GM18498 (cell line): ENCODE measurements at regions not wholly inside any gene's neighbourhood (a gene's known extent, or its start where the extent isn't known, plus 50 kb on each side); places are given as distances from the start of the nearest gene placed in this dataset.

Experiments
- ATAC-seq: cut with Tn5 transposase; IDR thresholded peaks from one replicate; pipeline ENCODE4 v1.9.1; 2021; ENCODE audit warnings: mild to moderate bottlenecking, moderate library complexity; ENCODE audit not compliant: unreplicated experiment

DNA sequence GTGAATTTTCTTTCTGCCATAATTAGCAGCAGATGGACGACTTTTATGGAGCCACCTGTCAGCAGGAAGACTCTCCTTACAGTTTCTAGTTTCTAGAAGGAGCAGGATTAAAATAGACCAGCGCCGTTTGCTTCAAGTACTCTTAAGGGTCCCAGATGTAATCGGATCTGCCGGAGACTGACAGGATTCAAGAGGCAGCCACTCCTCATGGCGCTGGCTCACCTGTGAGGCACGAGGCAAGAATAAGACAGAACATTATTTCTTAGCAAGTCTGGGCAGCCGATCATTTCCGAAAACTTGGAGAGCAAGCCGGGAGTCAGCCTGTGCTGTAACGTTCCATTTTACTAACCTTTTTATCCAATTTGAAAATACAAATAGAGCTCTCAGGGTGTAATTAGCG, 410.4 kb upstream of the RORA start:
- ATAC-seq: no peak

DNA sequence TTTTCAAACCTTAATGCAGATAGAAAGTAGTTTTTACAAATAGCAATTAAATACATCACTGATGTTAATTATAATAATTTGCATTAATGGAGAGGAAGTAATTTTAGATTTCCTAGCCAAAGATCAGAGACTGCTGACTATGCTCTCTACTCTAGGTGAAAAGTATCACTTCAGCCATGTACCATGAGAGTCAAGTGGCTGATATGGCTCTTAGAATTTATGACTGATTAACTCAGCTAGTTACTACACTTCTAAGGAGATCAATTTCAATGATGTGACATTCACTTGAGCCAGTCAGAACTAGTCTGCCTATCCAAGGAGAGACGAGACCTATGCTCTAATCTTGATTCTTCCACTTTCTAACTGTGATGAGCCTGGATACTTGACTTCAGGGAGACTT, 405.7 kb upstream of the RORA start:
- no peak for ATAC-seq

DNA sequence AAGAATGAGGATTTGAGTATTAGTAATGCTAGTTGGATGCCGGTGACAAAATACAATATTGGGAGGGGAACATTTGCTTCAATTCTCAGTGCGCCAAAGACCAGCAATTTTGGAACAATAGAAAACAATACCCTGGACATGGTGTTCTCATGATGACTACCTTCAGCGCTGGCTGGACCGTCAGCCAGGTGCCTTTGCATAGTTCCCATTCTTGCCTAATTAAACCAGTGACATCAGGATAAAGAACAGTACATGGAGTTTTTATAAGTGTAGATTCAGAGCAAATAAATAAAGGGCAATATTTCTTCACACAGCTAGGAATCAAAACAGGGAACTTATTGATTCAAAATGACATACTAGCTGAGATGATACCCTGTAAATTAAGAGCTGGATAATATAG, 404.8 kb upstream of the RORA start:
- ATAC-seq: no peak

DNA sequence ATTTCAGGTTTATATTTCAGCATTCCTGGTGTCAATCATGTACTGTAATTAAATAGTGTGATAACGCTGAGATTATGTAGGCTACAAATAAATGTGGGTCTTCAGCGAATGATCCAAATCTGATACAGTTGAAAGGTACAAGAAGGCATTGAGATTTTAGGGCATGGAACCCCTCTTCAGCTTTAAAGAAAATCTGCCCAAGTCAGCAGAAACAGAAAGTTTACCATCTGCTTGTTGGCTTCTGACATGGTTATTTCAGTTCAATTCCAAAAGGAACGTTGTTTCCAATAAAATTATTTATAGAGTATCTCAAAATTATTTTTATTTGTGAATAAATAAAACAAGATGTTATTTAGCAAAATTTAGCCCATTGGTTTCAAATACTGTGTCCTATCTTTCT, 400.2 kb upstream of the RORA start:
- ATAC-seq: no peak

DNA sequence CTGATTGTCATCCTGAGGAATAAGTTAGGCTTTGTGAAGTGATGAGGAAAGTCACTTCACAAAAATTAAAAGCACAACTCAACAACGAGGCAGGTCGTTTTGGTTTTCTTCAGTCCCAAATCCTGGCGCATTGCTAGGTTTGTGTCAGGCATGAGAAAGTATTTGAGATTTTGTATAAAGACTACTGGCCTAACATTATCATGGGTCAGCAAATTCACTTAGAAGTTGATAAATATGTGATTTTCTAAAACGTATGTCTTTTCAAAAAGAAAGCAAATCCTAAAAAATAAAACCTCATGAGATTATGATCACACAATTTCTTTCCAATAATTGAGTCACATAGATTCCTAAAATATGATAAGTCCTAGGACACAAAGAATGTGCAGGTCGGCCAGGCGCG, 395.8 kb upstream of the RORA start:
- no peak for ATAC-seq

DNA sequence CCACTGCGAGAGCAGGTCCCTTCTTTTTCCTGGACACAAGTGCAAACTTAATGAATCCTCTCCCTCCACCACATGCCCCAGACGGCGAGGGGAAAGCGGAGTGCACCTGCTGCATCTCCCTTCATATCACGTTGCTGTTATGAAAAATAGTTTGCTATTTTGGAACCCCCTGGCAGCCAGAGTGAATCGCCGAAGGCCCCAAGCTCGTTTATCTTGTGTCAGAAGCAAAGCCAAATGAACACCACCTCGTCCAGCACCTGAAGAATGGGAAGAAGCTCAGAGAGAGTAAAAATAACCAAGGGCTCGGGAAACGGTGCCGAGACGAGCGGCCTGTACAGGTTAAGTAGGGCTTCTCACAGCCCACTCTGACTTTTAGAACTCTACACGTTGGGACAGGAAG, 394.6 kb upstream of the RORA start:
- no peak for ATAC-seq

DNA sequence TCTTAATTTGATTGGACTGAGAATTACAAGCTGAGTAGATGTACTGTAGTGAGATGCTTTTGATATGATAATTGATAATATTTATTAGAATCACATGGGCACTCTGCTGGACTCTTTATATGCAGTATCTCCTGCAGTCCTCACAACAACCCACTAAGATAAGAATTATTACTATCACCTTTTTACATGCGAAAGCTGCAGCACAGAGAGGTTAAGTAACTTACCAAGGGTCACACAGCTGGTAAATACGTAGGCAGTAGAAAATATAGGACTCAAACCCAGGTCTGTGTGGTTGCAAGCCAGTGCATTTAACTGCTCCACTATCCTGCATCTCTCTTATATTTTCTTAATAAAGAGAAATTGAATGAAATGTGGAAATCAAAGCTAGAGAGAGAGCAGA, 392.8 kb upstream of the RORA start:
- no peak for ATAC-seq

DNA sequence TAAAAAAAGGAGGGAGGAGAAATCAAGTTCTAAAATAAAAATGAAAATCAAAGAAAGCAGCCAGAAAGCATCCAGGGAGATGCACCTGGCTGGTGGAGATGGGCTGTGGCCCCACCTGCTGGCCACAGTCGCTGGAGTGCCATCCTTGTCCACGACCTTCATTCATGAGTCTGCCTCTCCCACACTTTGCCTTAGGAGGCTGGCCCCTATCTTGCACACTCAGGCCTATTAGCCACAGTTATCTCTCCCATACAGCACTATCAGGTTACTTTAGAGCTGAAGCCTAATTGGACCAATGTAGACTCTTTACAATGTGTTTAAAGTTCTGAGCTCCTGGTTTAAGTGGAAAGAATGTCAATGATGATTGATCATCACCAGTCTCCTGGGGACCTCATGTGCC, 392.0 kb upstream of the RORA start:
- ATAC-seq: no peak

DNA sequence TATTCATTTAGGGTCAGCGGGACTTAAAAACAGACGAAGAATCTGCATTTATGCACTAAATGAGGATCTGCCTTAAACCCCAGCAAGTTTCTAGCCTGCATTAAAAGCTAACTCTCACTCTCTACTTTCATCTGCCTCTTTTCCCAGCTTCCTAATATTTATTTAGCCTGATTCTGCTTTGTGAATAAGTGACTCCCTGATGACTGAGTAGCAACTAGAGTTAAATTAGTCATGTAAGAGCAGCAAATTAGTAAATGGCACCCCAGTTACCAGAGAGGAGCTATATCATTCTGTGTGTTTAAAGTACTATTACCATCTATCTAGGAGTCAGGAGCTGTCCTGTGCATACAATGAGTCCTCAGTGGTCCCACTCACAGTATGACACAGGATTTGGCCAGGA, 391.0 kb upstream of the RORA start:
- no peak for ATAC-seq

DNA sequence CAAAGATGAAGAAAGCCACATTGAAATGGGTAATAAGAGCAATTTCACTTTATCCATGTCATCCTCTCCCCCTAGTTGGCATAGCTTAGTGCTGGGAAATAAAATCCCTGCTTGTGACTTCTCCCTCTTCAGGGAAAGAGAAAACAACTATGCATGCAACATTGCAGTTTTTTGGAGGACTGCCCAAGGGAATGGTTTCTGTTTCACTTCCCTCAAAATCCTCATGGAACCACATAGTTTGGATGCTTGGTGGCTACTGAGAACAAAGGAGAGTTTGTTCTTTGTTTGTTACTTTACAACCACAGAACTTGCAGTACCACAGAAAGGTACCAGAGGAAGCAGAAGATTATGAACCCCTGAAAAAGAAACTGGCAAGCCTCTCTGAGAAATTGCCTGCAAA, 384.6 kb upstream of the RORA start:
- ATAC-seq: no peak

DNA sequence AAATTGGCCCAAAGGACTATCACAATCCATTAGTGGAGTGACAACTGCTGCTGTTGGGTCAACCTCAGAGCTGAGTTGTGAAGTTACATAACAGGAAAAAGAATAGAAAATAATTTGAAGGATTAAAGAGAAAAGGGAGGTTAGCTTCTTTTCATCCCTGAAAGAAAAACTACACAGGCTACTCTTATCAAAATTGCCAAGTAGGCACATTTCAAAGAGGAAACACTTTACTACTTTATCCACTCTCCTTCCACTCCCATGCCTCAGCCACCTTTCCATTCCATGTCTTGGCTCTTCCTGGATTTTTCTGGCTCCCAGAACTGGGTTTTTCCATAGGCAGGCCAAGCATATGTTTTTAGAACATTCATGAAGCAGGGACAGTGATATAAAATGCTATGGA, 384.0 kb upstream of the RORA start:
- no peak for ATAC-seq

DNA sequence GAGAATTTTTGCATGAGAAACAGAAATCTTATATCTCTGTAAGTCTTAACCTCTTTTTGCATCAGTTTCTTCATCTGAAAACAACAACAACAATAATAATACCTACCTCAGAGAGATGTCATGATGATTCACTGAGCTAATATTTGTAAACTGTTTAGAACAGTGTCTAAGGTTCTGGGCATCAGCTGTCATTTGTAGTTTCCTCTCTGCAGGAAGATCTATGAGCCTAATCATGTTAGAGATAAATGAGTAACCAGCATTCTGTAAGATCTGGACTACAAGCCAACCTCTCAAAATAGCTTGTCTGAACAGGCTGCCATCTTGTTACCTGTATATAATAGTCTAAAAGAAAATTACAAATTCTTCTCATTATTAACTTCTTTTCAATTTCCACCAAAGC, 383.0 kb upstream of the RORA start:
- no peak for ATAC-seq

DNA sequence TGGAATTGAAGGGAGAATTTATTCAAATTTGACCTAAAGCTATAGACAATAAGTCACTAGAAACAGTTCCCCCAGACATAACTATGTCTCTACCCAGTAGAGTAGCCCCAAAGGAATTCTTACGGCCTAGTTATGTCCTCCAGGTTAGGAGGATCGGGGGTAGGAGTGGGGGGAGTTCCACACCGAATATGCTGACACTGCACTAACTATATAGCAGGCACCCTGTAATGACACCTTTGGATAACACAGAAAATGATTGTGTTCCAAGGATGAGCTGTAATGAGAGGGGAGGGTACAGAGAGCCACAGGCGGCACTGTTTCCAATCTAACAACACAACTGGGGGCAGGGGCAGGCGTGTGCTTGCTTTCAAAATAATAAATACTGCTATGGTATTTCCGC, 376.2 kb upstream of the RORA start:
- no peak for ATAC-seq

DNA sequence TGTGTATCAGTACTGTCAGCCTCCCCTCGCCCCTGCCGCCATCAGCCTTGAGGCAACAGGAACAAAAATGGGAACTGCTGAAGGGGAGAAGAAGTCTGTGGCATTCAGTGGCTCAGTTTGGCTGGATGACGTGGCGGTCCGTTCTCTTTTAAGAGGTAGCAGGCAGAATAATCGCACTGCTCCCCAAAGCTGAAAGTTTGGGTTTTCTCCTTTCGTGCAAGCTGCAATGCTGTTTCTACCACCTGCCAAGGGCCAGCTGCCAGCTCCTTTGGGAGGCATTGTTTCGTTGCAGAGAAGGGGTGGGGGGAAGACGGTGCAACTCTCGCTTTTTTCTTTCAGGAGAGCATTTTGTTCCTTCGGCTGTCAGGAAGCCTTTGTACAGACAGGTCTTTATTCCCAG, 369.6 kb upstream of the RORA start:
- ATAC-seq: no peak

DNA sequence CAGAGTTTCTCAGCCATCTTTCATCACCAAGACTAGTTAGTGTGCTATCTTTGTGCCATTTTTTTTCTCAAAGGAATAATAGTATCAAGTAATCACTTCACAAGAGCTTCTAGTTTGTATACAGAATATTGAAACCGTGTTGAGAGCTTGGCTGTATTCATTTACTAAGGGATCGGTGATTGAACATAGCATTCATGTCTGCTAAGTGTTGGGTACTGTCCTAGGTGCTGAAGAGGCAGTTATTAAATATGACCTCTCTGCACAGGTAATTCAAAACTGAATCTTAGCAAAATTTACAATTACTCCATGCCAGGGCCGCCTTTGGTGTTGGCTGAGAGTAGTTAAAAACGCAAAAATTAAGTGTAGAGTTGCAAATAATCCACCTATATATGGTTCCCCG, 355.3 kb upstream of the RORA start:
- ATAC-seq: no peak

DNA sequence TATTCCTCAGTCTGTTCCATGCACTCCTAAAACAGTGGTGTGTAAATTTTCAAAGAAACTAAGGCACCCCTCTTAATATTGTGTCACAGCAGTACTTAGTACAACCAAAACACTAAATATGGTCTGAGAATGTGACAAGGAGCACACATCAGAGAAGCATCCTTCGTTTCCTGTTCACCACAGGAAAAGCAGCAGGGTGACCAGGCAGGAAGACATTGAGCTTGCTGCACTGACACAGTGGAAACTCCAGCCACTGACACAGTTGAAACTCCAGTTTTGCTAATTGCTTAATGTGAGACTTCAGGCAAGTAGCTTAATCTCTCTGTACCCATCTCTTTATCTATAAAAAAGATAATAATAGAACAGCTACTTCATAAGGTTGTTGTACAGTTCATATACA, 353.0 kb upstream of the RORA start:
- no peak for ATAC-seq

DNA sequence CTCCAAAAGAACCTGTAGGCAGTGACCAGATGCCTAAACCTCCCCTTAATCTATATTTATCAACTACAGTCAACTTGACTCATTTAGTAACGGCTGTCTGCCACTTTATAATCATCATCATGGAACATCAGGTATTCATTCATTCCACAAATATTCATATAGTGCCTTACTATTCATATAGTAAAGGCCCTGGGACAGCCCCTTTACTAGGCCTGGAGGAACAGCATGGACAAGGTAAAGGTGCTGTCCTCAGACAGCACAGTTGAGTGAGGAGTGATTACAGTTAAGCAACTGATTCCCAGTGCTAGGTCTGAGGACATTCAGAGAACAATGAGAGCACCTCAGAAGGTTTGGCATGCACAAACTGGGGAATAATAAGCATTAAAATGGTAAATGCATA, 346.5 kb upstream of the RORA start:
- ATAC-seq: no peak

DNA sequence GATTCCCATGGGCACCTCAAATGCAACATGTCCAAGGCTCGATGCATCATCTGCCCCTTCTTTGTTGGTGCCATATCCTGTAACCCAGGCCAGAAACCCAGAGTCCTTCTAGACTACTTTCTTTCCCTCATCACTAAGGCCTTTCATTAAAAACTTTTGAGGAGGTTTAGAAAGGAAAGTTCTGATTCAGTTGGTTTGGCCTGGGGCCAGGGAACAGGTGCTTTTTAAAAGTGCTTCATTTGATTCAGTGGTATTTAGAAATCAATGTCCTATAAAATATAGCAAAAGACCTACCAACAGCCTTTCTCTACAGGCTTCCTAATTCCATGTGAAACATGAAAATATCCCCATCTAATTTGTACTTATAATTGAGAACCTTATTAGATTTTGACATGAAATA, 341.9 kb upstream of the RORA start:
- ATAC-seq: no peak

DNA sequence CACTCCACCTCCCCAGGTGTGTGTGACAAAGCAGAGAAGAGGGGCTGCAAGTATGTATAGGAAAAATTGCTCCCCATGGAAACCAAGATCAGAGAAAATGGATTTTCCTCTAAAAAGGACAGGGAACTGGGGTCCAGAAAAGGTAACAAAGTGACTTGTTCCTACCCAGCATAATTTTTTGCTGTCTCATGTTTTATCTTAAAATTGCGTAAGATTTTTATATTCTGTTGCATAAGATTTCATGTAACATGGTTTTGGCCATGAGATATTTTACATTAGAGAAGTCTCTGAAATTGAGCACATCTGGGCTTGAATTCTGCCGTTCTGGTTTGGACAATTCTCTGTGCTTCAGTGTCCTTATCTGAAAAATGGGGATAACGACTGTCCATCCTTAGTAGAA, 335.7 kb upstream of the RORA start:
- no peak for ATAC-seq

DNA sequence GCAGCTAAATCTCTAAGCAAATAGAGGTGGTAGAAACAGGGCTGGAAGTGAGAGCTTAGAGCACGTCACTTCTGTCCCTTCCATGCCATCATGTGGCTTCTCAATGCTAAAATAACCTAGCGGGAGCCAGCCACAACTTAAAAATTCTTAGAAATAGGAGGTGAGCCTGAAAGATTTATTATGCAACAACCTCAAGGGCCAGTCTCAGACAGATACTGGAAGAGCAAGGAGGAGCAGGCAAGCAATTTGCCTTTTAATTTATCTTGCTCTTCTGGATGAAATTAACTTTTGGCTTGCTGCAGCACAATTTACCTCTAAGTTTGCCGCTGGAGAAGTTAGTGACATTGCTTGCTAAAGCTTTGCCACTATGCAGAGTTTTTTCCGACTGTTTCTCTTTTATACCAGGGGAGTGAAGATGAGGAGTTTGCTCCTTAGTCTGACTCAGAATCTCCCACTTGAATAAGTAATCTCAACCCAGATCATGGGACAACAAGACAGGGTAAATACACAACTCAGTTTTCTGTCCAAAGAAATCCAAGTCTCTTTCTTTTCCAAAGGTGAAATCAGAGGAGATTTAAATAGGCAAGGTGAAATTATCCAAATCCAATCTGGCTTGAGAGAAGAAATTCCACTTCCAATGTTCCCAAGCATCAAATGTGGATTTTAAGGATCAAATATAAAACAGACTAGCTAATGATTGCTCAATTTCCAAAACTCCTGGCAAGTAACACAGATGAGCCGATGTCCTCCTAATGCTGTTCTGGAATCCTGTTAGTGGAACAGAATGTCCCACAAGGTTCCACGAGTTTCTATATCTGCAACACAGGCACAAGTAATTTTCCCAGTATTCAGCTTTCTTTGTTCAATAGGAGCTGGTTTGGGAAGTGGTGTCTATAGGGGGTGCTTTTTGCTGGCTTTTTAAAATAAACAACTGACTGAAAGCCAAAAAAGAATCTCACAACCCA, 329.4 kb upstream of the RORA start:
- no peak for ATAC-seq

DNA sequence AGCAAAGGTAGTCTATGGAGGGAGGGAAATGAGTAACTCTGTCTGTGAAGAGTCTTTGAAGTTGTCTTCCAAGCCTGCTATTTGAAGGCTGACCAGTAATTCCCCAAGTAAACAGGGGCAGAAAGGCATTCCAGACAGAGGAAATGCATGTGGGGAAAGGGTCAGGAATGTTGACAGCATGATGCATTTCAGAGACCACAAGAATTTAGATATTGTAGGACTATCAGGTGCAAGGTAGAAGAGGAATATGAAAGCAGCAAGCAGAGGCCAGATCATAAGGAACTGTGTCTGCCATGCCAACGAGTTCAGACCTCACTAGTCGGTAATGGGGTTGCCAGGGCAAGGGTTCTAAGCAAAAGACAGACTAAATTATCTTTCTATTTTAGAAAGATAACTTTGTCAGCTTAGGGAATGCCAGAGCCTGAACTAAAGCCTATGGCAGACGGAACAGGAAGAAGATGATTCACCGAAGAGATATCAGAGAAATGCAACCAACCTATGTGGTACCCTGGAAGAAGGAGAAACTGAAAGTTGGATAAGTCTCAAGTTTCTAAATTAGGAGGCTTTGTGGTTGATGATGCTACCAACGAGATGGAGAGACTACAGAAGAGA, 327.0 kb upstream of the RORA start:
- no peak for ATAC-seq

DNA sequence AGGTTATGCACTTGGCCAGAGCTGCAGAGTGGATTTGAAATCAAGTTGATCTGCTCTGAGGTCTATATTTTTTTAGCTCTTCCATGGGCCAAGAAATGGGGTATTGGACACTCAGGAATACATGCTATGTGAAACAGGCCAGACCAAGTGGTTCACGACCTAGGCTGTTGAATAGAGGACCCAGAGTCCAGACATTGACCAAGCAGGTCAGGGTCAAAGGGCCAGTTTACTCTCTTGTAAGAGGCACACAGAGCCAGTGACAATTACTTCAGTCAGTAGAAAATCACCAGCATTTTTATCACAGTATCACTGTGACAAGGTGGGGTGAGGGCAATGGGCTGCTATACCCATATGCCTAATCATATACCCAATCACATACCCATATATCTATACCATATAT, 320.6 kb upstream of the RORA start:
- ATAC-seq: no peak

DNA sequence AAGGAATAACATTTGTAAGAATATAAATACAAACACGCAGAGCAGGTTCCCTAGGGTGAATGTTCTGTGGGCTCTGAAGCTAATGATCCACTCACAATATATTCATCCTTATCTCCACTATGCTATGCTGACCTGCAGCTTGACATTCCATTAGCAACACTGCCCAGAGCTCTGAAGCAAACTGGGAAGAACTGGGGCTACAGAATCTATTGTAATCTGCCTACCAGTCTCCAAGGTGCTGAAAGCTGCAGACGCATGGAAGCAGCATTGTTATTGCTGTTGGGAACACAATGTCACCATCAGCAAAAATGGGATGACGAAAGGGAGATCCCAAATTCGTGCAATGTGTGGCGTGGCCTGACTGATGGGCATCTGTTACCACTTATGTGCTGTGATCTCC, 316.7 kb upstream of the RORA start:
- ATAC-seq: no peak
